NCI-H2107 (cell line): ENCODE measurements at regions not wholly inside any gene's neighbourhood (a gene's known extent, or its start where the extent isn't known, plus 50 kb on each side); places are given as distances from the start of the nearest gene placed in this dataset.
"Not testable (repeated sequence)": the region's sequence is repeated elsewhere in the genome, so short reads cannot be mapped to it uniquely, and the experiment has no call there.

Experiments
- DNase-seq: peaks from one replicate; lab custom pipeline; 2025; lab: John Stamatoyannopoulos, UW

DNA sequence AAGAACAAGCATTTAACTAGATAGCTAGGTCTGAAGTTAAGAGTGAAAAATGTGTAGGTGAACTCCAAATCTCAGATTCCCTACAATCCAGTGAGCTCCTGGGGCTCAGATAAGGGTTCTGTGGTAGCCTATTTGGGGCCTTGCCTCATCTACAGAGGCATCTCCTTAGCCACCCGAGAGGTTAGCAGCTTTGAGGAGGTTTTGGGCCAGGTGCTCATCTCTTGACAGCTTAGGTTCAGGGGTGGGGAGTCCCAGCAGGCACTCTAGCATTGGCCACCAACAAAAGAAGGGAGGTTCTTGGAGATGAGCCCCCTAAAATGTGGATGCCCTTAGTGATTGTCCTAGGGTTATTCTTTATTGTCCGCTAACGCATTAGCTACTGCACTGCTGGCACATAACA, 184.4 kb upstream of the B3GAT1 start:
- DNase-seq: no peak

- DNase-seq: no peak
These were observed 180.4 kb upstream of the B3GAT1 start for GRCh38 chr11:134592391-134592990.

DNA sequence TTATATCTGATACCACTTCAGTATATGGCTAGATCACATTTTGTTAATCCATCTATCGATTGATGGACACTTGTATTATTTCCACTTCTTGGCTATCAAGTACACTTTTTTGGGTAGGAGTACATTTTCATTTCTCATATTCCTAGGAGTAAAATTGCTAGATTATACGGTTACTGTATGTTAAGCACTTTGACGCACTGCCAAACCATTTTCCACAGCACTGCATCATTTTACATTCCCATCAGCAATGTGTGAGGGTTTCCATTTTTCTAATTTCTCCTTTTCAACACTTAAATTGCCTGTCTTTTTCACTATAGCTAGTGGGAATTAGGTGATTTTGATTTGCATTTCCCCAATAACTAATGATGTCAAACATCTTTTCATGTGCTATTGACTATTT, 179.3 kb upstream of the B3GAT1 start:
- DNase-seq: no peak

- no peak for DNase-seq
These were observed 177.1 kb upstream of the B3GAT1 start for GRCh38 chr11:134589129-134589528.

DNA sequence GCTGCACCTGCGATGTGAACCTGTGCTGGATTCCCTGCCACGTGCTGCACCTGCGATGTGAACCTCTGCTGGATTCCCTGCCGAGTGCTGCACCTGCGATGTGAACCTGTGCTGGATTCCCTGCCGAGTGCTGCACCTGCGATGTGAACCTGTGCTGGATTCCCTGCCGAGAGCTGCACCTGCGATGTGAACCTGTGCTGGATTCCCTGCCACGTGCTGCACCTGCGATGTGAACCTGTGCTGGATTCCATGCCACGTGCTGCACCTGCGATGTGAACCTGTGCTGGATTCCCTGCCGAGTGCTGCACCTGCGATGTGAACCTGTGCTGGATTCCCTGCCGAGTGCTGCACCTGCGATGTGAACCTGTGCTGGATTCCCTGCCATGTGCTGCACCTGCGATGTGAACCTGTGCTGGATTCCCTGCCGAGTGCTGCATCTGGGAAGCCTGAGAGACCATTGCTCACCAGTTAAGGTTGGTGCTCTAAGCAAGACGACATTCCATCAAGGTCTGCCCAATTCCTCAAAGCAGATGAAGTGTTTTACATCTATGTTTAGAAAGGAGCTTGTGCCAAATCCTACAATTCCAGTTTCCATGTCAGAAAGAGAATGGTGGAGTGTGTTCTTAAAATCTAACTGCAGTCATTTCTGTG, 176.5 kb upstream of the B3GAT1 start:
- DNase-seq: not testable (repeated sequence)

DNA sequence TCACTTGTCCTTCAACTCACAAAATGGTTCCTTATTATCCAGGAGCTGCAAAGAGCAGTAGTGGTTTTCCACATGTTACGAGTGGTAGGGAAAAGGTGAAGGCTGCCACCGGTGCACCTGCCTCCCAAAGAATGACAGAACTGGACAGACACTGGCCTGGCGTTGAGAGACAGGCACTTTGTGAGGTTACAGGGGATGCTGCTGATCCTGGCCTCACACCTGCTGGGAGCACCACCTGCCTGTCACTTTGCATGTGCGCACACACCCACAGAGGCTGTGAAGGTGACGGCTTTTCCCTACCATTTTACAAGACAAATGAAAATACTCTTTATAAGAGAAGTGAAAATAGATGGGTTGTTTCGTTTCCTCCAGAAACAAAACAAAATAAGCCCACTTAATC, 175.3 kb upstream of the B3GAT1 start:
- no peak for DNase-seq

GRCh38 chr11:134586726-134587125, 174.7 kb upstream of the B3GAT1 start:
- DNase-seq: no peak

GRCh38 chr11:134585666-134586610, 173.9 kb upstream of the B3GAT1 start:
- no peak for DNase-seq

DNA sequence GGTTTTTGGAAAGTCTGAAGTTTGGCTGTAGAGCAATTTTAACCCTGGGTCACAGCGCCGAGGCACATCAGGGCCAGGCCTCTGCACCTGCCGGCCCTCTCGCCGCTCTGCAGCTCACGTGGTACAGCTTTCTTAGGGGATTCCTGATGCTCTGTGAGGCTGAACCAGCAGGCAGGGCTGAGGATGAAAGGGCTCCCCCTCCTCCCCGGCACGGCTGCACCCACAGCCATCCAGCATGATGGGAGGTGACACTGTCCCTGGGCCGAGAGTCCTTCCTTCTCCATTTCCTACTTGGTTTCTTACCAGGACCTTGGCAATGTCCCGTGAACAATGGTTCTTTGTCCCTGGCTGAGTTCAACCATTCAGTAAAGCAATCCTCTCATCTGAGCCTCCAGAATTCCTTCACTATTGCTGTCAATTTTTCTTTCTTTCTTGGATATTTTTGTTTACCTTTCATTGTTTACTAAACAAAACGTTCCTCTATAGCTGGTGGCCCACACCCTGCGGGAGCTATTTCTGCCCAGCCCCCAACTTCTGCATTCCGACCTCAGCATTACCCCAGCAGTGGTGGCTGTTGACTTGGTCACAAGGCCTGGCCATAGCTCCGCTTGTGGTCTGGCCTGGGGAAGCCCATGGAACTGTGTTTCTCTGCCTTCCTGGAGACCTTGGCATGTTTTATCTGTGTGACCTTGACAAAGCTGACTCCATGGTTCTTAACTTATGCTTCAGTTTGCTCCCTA, 172.8 kb upstream of the B3GAT1 start:
- DNase-seq: no peak

- DNase-seq: no peak
These were observed 172.0 kb upstream of the B3GAT1 start for GRCh38 chr11:134584001-134584561.

GRCh38 chr11:134583397-134583990, 171.5 kb upstream of the B3GAT1 start:
- no peak for DNase-seq

DNA sequence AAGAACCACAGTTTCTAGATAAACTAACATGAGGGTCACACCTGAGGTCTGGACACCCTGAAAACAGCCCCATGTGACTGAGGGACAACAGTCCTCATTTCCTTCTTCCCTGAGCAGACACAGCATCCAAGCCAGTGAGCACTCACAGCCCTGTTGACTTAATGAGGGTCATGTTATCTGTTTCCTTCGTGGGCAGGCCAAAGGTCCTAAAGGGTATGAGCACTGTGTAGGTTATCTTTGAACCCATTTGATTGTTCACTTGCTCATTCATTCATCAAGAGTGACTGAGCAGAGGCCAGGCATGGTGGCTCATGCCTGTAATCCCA, 170.7 kb upstream of the B3GAT1 start:
- no peak for DNase-seq

- DNase-seq: no peak
These were observed 170.1 kb upstream of the B3GAT1 start for GRCh38 chr11:134581966-134582769.

DNA sequence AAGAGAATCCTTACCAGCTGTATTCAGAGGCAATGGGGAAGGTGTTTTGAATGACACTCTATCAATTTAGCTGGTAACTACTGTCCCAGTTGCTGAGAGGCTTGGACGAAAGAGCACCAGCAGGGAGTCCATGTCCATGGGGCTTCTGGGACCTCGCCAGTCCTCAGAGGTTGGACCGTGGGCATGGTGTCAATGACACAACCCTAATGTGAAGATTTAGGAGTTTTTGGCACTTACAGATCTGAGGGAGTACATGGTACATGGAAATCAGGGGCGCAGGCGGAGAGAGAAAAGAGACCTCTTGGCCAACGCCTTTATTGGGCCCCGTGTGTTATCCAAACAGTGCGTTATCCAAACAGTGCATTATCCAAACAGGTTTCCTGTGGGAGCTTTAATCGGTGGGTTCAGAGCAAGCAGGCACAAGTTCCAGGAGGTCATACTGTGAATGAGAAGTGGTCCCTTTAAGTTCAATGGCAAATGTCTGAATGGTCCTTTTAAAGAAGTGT, 169.1 kb upstream of the B3GAT1 start:
- DNase-seq: no peak

DNA sequence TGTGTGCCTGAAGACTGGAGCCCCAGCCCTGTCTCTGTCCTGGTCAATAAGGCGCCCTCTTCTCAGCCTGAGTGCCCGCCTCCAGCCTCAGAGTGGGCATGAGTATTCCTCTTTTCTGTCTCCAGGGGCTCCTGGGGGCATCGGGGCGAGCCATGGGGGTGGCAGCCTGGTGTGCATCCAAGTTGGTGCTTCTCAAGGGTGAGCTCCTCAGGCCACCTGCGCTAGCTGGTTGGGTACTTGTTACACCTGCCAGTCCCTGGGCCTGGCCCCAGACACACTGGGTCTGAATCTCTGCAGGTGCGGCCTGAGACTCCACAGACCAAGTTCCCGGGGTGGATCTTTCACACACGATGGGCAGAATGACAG, 168.6 kb upstream of the B3GAT1 start:
- DNase-seq: no peak

DNA sequence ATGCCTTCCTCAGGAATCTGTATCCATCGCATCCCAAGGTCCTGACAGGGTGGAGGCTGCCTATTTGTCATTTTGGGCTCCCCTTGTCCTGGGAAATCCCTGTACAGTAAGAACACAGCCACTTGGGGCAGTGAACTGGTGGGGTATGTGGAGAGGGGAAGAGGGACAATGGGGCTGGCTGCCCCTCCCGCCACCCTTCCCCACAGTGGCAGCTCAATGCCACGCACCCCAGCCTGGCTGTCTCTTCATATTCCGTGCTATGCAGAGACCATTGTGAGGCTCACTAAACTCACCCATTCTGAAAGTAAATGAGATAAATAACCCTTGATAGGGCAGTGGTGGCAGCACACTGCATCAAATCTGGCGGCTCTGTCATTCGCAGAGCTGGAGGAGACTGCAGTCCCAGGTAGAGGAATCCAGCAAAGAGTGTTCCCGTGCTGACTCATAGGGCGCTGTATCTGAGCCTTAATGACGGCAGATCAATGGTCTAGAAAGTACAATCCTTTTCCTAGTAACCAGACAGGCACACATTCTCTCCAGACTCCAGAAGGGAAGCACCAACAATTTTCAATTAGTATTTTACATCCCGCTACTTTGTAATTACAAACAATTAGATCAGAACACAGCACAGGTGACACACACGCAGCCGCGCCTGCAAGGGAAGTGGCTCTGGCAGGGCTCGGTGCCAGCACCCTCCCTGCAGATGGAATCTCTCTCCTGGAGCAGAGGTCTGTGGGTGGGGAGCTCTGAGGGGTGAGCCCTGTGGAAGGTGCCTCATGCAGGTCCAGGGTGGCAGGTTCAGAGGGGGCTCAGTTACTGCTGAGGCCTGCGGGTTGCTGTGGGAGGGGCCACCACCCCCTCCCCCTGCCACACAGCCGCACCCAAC, 167.9 kb upstream of the B3GAT1 start:
- DNase-seq: no peak

DNA sequence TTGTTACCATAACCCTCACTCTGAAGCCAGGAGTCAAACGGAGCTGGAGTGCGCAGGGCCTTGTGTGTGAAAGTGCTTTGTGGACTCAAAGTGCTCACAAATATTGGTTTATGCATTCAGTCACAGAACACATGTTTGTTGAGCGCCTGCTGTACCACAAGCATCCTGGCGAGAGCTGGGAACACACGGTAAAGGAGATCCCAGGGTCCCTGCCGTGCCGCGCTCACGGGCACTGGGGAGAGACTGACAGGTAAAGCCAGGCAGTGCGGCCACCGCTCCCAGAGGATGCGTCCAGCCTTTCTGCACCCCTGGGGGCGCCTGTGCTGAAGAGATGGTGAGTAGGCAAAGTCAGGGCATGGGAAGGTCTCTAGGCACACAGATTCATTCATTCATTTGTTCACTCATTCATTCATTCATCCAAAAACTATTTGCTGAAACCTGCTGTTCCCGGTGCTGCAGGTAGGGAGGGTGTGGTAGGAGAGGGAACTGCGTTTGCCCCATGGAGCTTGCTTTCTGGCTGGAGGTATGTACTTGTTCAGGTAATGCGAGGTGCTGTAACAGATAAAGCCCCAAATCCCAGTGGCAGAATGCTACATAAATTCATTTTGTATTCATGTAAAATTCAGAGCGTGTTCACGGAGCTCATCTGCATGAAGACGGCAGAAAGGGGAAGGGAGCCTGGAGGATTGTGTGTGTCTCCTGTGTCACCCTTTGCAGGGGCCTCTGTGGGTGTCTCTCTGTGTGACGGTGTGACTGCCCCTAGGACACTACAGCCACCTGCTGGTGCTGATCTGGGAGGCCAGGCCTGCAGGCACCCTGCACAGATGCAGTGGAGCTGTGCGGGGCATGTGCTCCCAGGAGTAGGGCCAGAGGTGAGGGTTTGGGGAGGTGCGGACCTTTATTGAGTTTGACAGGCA, 167.0 kb upstream of the B3GAT1 start:
- DNase-seq: no peak

DNA sequence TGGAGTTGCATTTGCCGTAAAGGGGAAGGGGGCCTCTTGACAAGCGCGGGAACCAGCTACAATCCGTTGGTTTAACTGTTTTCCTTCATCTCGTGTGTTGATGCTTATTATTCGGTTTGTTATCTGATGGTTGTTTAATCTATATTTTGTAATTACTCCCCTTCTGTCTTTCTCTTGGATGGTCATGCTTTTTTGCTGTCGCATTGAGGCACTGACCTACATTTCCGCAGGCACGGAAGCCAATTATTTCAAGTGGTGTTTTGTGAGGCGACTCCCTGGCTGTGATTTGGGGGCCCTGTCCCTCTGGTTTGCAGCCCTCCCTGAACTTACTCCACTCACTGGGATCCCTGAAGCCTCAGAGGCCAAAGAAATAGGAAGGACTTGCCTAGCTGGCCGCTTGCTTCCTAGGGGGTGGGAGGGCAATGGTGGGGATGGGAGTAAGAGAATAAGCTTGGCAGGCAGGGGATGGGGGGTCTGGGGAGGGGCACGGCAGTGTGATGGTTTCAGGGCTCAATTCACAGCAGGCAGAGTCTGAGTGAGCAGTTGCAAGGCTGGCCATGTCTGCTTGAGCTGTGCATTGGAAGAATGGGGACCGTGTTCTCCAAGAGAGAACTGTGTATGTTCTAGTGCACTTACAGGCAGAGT, 165.8 kb upstream of the B3GAT1 start:
- DNase-seq: no peak
